ENCODE measurements at regions not wholly inside any gene's neighbourhood (a gene's known extent, or its start where the extent isn't known, plus 50 kb on each side); places are given as distances from the start of the nearest gene placed in this dataset.

DNA sequence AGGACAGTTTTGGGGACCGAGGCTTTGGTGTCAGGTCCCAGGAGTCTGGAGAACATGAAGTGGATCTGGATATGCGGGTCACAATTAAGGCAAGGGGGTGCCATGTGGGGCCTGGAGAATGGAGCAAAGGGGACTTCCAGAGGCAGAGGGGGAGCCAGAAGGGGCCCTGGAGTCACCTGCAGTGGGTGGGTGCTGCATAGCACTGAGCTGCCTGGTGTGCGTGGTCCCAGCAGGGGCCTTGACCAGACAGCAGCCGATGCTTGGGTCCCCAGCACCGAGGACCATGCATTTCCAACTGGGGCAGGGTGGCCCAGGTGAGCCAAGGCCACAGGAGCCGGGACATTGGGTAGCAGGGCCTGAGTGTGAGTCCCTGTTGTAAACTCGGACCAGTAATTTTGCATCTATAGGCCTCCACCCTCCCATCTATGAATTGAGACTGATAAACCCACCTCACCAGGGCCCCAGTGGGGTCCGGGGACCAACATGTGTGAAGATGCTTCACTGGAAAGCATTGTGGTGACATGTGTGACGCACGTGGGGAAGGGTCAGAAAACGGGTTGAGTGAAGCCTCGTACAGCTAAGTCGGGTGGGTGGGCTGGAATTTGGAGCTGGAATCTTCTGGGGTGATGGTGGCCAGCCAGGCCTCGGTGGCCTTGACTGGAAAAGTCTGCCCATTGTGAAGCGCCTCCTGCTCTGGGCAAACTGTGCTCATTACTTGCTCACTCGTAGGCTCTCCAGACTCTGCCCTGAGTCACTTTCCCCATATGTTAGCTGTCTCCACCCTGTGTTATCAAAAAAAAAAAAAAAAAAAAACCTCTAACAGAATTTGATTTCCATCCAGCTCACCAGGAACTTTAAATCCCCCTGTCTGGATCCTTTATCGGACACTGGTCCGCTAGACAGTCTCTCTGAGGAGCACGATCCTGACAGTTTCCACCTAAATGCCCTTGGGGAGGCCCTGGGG, 90.5 kb upstream of the ZNF469 start:
- Mint-ChIP-seq H3K4me3 (no peak overlapping the region), H3K27ac (no peak overlapping the region), H3K27me3 (ENCODE audit: low read depth) (peaks cover 6% of the 10 kb centered on the region), H3K4me1 (no peaks in the 10 kb centered on the region), H3K9me3 (peaks cover 24% of the 10 kb centered on the region), H3K36me3 (peaks cover 4% of the 10 kb centered on the region)
- TF ChIP-seq FOXK1 (CRISPR knock-in tag; IDR thresholded peaks at IDR 0.05) (no peak), ZNF263 (CRISPR knock-in tag; IDR thresholded peaks at IDR 0.05; ENCODE audit: low read depth) (no peak), CBFB (CRISPR knock-in tag; IDR thresholded peaks at IDR 0.05; ENCODE audit: low read depth) (no peak), ZNF423 (CRISPR knock-in tag; IDR thresholded peaks at IDR 0.05) (no peak), ZNF121 (CRISPR knock-in tag; IDR thresholded peaks at IDR 0.05) (no peak), GRHL2 (CRISPR knock-in tag; IDR thresholded peaks at IDR 0.05; ENCODE audit: insufficient replicate concordance, severe bottlenecking) (no peak)
- ATAC-seq (no peak), DNase-seq (ENCODE audit: low spot score) (no peak)
- POLR2A ChIA-PET, result no interaction called here
- CTCF ChIA-PET, result no interaction called here

DNA sequence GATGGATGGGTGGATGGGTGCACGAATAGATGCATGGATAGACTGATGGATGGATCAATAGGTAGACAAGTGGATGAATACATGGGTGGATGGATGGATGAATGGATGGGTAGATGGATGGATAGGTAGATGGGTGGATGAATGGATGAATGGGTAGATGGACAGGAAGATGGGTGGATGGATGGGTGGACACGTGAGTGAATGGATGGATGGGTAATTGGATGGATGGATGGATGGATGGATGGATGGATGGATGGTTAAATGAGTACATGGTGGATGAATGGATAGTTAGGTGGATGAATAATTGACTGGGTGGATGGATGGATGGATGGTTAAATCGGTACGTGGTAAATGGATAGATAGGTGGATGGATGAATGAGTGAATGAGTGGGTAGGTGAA, 89.7 kb upstream of the ZNF469 start:
- Mint-ChIP-seq H3K36me3 (peaks cover 4% of the 10 kb centered on the region), H3K27ac (no peak overlapping the region), H3K27me3 (ENCODE audit: low read depth) (peaks cover 6% of the 10 kb centered on the region), H3K9me3 (peaks cover 24% of the 10 kb centered on the region), H3K4me1 (no peaks in the 10 kb centered on the region), H3K4me3 (no peak overlapping the region)
- TF ChIP-seq FOXK1 (CRISPR knock-in tag; IDR thresholded peaks at IDR 0.05) (no peak), ZBTB21 (CRISPR knock-in tag; IDR thresholded peaks at IDR 0.05; ENCODE audit: borderline replicate concordance) (no peak), JAZF1 (CRISPR knock-in tag; IDR thresholded peaks at IDR 0.05) (no peak)
- TF ChIP-seq, protein P1, sequence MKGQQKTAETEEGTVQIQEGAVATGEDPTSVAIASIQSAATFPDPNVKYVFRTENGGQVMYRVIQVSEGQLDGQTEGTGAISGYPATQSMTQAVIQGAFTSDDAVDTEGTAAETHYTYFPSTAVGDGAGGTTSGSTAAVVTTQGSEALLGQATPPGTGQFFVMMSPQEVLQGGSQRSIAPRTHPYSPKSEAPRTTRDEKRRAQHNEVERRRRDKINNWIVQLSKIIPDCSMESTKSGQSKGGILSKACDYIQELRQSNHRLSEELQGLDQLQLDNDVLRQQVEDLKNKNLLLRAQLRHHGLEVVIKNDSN (CRISPR knock-in tag; IDR thresholded peaks at IDR 0.05), result no peak
- TF ChIP-seq, protein P2, sequence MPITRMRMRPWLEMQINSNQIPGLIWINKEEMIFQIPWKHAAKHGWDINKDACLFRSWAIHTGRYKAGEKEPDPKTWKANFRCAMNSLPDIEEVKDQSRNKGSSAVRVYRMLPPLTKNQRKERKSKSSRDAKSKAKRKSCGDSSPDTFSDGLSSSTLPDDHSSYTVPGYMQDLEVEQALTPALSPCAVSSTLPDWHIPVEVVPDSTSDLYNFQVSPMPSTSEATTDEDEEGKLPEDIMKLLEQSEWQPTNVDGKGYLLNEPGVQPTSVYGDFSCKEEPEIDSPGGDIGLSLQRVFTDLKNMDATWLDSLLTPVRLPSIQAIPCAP (CRISPR knock-in tag; IDR thresholded peaks at IDR 0.05), result no peak
- TF ChIP-seq, protein P3, sequence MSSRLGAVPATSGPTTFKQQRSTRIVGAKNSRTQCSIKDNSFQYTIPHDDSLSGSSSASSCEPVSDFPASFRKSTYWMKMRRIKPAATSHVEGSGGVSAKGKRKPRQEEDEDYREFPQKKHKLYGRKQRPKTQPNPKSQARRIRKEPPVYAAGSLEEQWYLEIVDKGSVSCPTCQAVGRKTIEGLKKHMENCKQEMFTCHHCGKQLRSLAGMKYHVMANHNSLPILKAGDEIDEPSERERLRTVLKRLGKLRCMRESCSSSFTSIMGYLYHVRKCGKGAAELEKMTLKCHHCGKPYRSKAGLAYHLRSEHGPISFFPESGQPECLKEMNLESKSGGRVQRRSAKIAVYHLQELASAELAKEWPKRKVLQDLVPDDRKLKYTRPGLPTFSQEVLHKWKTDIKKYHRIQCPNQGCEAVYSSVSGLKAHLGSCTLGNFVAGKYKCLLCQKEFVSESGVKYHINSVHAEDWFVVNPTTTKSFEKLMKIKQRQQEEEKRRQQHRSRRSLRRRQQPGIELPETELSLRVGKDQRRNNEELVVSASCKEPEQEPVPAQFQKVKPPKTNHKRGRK (CRISPR knock-in tag; IDR thresholded peaks at IDR 0.05; ENCODE audit: borderline replicate concordance), result no peak
- ATAC-seq (no peak), DNase-seq (ENCODE audit: low spot score) (no peak)
- POLR2A ChIA-PET, result no interaction called here
- CTCF ChIA-PET, result no interaction called here

DNA sequence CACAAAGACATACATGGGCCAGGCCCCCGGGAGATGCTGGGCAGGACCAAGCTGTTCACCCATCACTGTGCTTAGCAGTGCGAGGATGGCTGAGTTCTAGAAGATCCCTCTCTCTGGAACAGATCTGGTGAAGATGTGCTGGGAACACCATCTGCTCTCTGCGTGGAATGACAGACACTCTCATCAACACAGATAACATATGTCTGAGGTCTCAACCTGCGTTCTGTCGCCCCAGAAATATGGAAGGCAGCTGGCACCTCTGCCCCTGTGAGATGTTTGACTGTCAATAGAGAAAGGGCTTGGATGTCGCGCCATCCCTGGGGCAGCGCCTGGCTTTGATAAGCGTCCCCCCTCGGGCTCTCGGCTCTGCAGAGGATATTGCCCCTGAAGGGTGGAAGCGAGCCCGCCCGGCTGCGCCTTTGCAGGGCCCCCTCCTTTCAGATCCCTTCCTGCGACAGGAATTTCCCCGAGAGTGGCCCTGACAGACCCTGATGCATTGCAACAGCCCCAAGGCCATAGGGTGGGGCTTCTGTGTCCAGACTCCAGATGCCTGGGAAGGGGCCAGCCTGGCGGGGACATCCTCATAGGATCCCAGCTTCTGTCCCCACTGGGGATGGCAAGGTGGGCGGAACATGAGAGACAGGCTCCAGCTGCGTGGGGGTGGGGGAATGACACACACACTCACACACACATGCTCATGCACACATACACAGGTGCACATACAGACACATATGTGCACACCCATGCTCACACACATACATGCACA, 86.9 kb upstream of the ZNF469 start:
- ChIA-PET POLR2A (no interaction called here), CTCF (no interaction called here)
- no peak overlapping the region for H3K4me3 Mint-ChIP-seq
- no peaks in the 10 kb centered on the region for H3K4me1 Mint-ChIP-seq
- H3K27me3 Mint-ChIP-seq (ENCODE audit: low read depth), result no peaks in the 10 kb centered on the region; the same call in none of the 2 replicates
- peaks cover 24% of the 10 kb centered on the region for H3K9me3 Mint-ChIP-seq
- DNase-seq (ENCODE audit: low spot score) (no peak), ATAC-seq (no peak)
- H3K27ac Mint-ChIP-seq, result no peak overlapping the region
- H3K36me3 Mint-ChIP-seq, result no peaks in the 10 kb centered on the region; the same call in 1 of the 2 replicates
- no peak for TF ChIP-seq ZNF219 (CRISPR knock-in tag; IDR thresholded peaks at IDR 0.05; ENCODE audit: borderline replicate concordance)
- TF ChIP-seq, protein P4, sequence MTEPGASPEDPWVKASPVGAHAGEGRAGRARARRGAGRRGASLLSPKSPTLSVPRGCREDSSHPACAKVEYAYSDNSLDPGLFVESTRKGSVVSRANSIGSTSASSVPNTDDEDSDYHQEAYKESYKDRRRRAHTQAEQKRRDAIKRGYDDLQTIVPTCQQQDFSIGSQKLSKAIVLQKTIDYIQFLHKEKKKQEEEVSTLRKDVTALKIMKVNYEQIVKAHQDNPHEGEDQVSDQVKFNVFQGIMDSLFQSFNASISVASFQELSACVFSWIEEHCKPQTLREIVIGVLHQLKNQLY (CRISPR knock-in tag; IDR thresholded peaks at IDR 0.05), result no peak
- no peak for TF ChIP-seq OVOL2 (CRISPR knock-in tag; IDR thresholded peaks at IDR 0.05; ENCODE audit: borderline replicate concordance)
- TF ChIP-seq NR1H2 (CRISPR knock-in tag; IDR thresholded peaks at IDR 0.05), result no peak
- TF ChIP-seq, protein P5, sequence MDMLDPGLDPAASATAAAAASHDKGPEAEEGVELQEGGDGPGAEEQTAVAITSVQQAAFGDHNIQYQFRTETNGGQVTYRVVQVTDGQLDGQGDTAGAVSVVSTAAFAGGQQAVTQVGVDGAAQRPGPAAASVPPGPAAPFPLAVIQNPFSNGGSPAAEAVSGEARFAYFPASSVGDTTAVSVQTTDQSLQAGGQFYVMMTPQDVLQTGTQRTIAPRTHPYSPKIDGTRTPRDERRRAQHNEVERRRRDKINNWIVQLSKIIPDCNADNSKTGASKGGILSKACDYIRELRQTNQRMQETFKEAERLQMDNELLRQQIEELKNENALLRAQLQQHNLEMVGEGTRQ (CRISPR knock-in tag; IDR thresholded peaks at IDR 0.05), result no peak
- TF ChIP-seq ZNF423 (CRISPR knock-in tag; IDR thresholded peaks at IDR 0.05), result no peak
- TF ChIP-seq, protein P6, sequence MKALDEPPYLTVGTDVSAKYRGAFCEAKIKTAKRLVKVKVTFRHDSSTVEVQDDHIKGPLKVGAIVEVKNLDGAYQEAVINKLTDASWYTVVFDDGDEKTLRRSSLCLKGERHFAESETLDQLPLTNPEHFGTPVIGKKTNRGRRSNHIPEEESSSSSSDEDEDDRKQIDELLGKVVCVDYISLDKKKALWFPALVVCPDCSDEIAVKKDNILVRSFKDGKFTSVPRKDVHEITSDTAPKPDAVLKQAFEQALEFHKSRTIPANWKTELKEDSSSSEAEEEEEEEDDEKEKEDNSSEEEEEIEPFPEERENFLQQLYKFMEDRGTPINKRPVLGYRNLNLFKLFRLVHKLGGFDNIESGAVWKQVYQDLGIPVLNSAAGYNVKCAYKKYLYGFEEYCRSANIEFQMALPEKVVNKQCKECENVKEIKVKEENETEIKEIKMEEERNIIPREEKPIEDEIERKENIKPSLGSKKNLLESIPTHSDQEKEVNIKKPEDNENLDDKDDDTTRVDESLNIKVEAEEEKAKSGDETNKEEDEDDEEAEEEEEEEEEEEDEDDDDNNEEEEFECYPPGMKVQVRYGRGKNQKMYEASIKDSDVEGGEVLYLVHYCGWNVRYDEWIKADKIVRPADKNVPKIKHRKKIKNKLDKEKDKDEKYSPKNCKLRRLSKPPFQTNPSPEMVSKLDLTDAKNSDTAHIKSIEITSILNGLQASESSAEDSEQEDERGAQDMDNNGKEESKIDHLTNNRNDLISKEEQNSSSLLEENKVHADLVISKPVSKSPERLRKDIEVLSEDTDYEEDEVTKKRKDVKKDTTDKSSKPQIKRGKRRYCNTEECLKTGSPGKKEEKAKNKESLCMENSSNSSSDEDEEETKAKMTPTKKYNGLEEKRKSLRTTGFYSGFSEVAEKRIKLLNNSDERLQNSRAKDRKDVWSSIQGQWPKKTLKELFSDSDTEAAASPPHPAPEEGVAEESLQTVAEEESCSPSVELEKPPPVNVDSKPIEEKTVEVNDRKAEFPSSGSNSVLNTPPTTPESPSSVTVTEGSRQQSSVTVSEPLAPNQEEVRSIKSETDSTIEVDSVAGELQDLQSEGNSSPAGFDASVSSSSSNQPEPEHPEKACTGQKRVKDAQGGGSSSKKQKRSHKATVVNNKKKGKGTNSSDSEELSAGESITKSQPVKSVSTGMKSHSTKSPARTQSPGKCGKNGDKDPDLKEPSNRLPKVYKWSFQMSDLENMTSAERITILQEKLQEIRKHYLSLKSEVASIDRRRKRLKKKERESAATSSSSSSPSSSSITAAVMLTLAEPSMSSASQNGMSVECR (CRISPR knock-in tag; IDR thresholded peaks at IDR 0.05; ENCODE audit: borderline replicate concordance), result no peak

Measured in WTC11 (cell line).